ENCODE measurements at regions not wholly inside any gene's neighbourhood (a gene's known extent, or its start where the extent isn't known, plus 50 kb on each side); places are given as distances from the start of the nearest gene placed in this dataset.

DNA sequence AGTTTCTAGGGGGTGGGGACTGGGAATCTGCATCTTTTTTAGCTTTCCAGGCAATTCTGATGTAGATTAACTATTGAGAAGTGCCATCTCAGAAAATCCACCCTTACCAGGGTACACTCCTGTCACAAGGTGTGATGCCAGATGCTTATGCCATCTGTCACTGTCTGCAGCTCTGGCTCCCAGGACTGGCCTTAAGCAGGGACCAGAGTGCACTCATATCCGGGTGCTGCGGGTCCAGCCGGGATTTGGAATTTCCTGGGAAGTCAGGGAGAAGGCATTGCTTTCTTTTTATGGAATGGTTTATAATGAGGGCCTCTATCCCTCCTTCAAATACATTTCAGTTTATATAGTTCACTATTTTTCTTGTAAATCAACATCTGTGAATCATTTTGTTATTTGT lies 92.6 kb downstream of the TMEM174 start:
- no peaks in the 10 kb centered on the region for H3K36me3 ChIP-seq (replicated peaks; ENCODE audit: insufficient read depth, low read length)
- H3K4me3 ChIP-seq (ENCODE audit: low read length): no peak overlapping the region
- no peaks in the 10 kb centered on the region for H3F3A ChIP-seq (ENCODE audit: insufficient read depth, low read length)
- DNase-seq: no peak
- H2AFZ ChIP-seq (ENCODE audit: low read length): no peak overlapping the region
- no peak overlapping the region for H3K4me2 ChIP-seq (ENCODE audit: low read depth, low read length)
- no peaks in the 10 kb centered on the region for H4K20me1 ChIP-seq (ENCODE audit: insufficient read depth, low read length)
- no peaks in the 10 kb centered on the region for H3K79me2 ChIP-seq (ENCODE audit: low read length)
- H3K9me2 ChIP-seq (replicated peaks; ENCODE audit: insufficient read depth, low read length): no peaks in the 10 kb centered on the region
- H3K9me3 ChIP-seq (replicated peaks; ENCODE audit: insufficient read depth, low read length): no peaks in the 10 kb centered on the region
- no peak overlapping the region for H3K9ac ChIP-seq (ENCODE audit: low read length)
- H3K27me3 ChIP-seq (replicated peaks; ENCODE audit: insufficient read depth, low read length): no peaks in the 10 kb centered on the region
- TF ChIP-seq, protein P1, sequence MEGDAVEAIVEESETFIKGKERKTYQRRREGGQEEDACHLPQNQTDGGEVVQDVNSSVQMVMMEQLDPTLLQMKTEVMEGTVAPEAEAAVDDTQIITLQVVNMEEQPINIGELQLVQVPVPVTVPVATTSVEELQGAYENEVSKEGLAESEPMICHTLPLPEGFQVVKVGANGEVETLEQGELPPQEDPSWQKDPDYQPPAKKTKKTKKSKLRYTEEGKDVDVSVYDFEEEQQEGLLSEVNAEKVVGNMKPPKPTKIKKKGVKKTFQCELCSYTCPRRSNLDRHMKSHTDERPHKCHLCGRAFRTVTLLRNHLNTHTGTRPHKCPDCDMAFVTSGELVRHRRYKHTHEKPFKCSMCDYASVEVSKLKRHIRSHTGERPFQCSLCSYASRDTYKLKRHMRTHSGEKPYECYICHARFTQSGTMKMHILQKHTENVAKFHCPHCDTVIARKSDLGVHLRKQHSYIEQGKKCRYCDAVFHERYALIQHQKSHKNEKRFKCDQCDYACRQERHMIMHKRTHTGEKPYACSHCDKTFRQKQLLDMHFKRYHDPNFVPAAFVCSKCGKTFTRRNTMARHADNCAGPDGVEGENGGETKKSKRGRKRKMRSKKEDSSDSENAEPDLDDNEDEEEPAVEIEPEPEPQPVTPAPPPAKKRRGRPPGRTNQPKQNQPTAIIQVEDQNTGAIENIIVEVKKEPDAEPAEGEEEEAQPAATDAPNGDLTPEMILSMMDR (IDR thresholded peaks at IDR 0.05; ENCODE audit: low read length): no peak
- TF ChIP-seq EZH2phosphoT487 (IDR thresholded peaks at IDR 0.05; ENCODE audit: low read length): no peak
- TF ChIP-seq EZH2 (optimal IDR thresholded peaks at IDR 0.05; ENCODE audit: low read depth, low read length): no peak
- no peak overlapping the region for H3K27ac ChIP-seq (ENCODE audit: low read length)
- no peaks in the 10 kb centered on the region for H3K4me1 ChIP-seq (ENCODE audit: low read length)

DNA sequence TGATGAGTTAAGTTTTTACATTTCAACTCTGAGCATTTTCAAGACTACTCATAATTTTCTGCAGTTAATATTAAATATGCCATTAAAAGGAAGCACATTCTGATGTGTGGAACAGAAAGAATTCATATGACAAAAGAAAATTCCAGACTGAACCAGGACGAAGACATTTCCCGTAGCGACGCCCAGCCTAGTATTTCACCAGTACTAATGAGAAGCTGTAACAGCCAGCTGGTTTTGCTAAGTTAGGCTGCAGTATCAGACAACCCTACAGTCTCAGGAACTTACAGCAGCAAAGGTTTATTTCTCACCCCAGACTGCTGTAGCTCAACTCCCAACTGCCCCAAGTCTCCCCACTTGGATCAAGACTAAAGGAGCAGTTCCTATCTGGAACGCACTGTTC lies 91.6 kb downstream of the TMEM174 start:
- Histone ChIP-seq H3K9me3 (replicated peaks; ENCODE audit: insufficient read depth, low read length) (no peaks in the 10 kb centered on the region), H3K79me2 (ENCODE audit: low read length) (no peaks in the 10 kb centered on the region), H3K9ac (ENCODE audit: low read length) (no peak overlapping the region), H3K27ac (ENCODE audit: low read length) (no peak overlapping the region), H3K4me3 (ENCODE audit: low read length) (no peak overlapping the region), H2AFZ (ENCODE audit: low read length) (no peak overlapping the region), H3K4me2 (ENCODE audit: low read depth, low read length) (no peak overlapping the region), H3K36me3 (replicated peaks; ENCODE audit: insufficient read depth, low read length) (no peaks in the 10 kb centered on the region), H3K27me3 (replicated peaks; ENCODE audit: insufficient read depth, low read length) (no peaks in the 10 kb centered on the region), H3K4me1 (ENCODE audit: low read length) (no peaks in the 10 kb centered on the region), H3K9me2 (replicated peaks; ENCODE audit: insufficient read depth, low read length) (no peaks in the 10 kb centered on the region), H3F3A (ENCODE audit: insufficient read depth, low read length) (no peaks in the 10 kb centered on the region), H4K20me1 (ENCODE audit: insufficient read depth, low read length) (no peaks in the 10 kb centered on the region)
- TF ChIP-seq, protein P1 (IDR thresholded peaks at IDR 0.05; ENCODE audit: low read length): no peak
- TF ChIP-seq EZH2phosphoT487 (IDR thresholded peaks at IDR 0.05; ENCODE audit: low read length) (no peak), EZH2 (optimal IDR thresholded peaks at IDR 0.05; ENCODE audit: low read depth, low read length) (no peak)
- DNase-seq: no peak

DNA sequence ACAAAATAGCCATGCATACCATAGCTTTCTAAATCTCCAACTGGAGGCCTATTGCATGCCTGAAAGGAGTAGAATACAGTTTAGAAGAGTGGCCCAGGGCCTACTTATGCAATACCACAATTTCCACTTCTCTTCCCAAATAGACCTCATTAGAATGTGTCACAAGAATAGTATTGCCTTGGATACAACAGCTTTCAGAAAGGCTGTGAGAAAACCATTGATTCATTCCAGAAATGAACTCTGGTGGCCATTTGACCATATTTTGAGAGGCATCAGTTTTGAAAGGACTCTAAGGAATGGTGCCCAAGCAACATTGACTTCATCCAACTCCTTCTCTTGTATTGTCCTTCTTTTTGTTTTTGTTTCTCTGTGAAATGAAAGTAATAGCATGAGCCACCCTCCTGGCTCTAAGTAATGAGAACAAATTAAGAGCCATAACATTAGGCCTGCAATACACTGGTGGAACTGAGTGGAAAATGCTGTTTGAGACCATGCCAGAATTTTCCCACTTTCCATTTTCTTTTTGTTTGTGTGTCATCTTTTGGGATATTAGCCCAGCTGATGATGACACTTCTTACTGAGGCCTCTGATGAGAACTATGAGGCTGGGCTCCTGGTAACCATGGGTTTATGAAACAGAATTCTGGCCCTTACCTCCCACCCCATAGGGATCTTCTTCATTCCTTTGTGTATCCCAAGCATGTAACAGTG lies 90.2 kb downstream of the TMEM174 start:
- Histone ChIP-seq H3K36me3 (replicated peaks; ENCODE audit: insufficient read depth, low read length) (no peaks in the 10 kb centered on the region), H2AFZ (ENCODE audit: low read length) (no peak overlapping the region), H3K27ac (ENCODE audit: low read length) (no peak overlapping the region), H3K4me3 (ENCODE audit: low read length) (no peak overlapping the region), H3K9me2 (replicated peaks; ENCODE audit: insufficient read depth, low read length) (no peaks in the 10 kb centered on the region), H3K27me3 (replicated peaks; ENCODE audit: insufficient read depth, low read length) (no peaks in the 10 kb centered on the region), H3F3A (ENCODE audit: insufficient read depth, low read length) (no peaks in the 10 kb centered on the region), H4K20me1 (ENCODE audit: insufficient read depth, low read length) (no peaks in the 10 kb centered on the region), H3K4me1 (ENCODE audit: low read length) (no peaks in the 10 kb centered on the region), H3K4me2 (ENCODE audit: low read depth, low read length) (no peak overlapping the region), H3K9me3 (replicated peaks; ENCODE audit: insufficient read depth, low read length) (no peaks in the 10 kb centered on the region), H3K79me2 (ENCODE audit: low read length) (no peaks in the 10 kb centered on the region), H3K9ac (ENCODE audit: low read length) (no peak overlapping the region)
- TF ChIP-seq, protein P1 (IDR thresholded peaks at IDR 0.05; ENCODE audit: low read length): no peak
- TF ChIP-seq EZH2 (optimal IDR thresholded peaks at IDR 0.05; ENCODE audit: low read depth, low read length) (no peak), EZH2phosphoT487 (IDR thresholded peaks at IDR 0.05; ENCODE audit: low read length) (no peak)
- DNase-seq: no peak

Measured in MM.1S (cell line).